SK-N-SH treated with all-trans-retinoic acid at 6 μM for 48 hours (cell line): ENCODE measurements at regions not wholly inside any gene's neighbourhood (a gene's known extent, or its start where the extent isn't known, plus 50 kb on each side); places are given as distances from the start of the nearest gene placed in this dataset.

Source experiments
- ESRRG ChIP-seq: fragments of 250-450 bp; sonication (Bioruptor Pico); IDR thresholded peaks from 2 replicates; pipeline ENCODE4 v1.6.1; 2021; ENCODE audit warnings: mild to moderate bottlenecking
- TSHZ2 ChIP-seq: fragments of 250-450 bp; sonication (Bioruptor Pico); IDR thresholded peaks from 2 replicates; pipeline ENCODE4 v1.5.0; 2020; ENCODE audit warnings: mild to moderate bottlenecking, moderate library complexity

- TF ChIP-seq TSHZ2 (CRISPR knock-in tag) (no peak), ESRRG (CRISPR knock-in tag) (no peak)
These were observed 216.3 kb downstream of the TMX3 start for GRCh38 chr18:68498636-68499035.
